GM12892 (cell line): ENCODE measurements at regions not wholly inside any gene's neighbourhood (a gene's known extent, or its start where the extent isn't known, plus 50 kb on each side); places are given as distances from the start of the nearest gene placed in this dataset.
"Not testable (repeated sequence)": the region's sequence is repeated elsewhere in the genome, so short reads cannot be mapped to it uniquely, and the experiment has no call there.

Experiments
- DNase-seq: peaks from one replicate; pipeline ENCODE4 v3.0.0; 2011; ENCODE audit not compliant: insufficient read length
- FAIRE-seq: peaks from 2 replicates; lab custom pipeline; 2011; peaks lifted over from hg19 to GRCh38; lab: Jason Lieb, UNC
- POLR2A ChIP-seq: IDR thresholded peaks from 2 replicates; pipeline ENCODE4 v1.6.1; 2011; ENCODE audit warnings: low read depth, low read length, control low read depth
- POLR2AphosphoS5 ChIP-seq: IDR thresholded peaks from 2 replicates; pipeline ENCODE4 v1.6.1; 2011; ENCODE audit warnings: low read depth, low read length, control low read depth
- TAF1 ChIP-seq: IDR thresholded peaks from 2 replicates; pipeline ENCODE4 v1.6.1; 2011; ENCODE audit warnings: low read depth, mild to moderate bottlenecking, control low read depth, low read length, borderline replicate concordance

- no peak for DNase-seq
- FAIRE-seq: no peak
- TF ChIP-seq POLR2AphosphoS5: no peak
- TF ChIP-seq POLR2A: no peak
- TF ChIP-seq TAF1: no peak
These were observed 506.8 kb upstream of the AUTS2 start for GRCh38 chr7:69091521-69091920.

- TF ChIP-seq TAF1: no peak
- no peak for TF ChIP-seq POLR2A
- TF ChIP-seq POLR2AphosphoS5: no peak
- no peak for DNase-seq
- no peak for FAIRE-seq
These were observed 503.1 kb upstream of the AUTS2 start for GRCh38 chr7:69095127-69095526.

- FAIRE-seq: no peak
These were observed 502.6 kb upstream of the AUTS2 start for GRCh38 chr7:69095649-69096048.

GRCh38 chr7:69104023-69104422 is 494.3 kb upstream of the AUTS2 start:
- no peak for DNase-seq
- no peak for FAIRE-seq
- TF ChIP-seq POLR2A: no peak
- no peak for TF ChIP-seq POLR2AphosphoS5
- no peak for TF ChIP-seq TAF1

More at GRCh38 chr7:69095649-69096048, 502.6 kb upstream of the AUTS2 start:
- no peak for DNase-seq
- TF ChIP-seq TAF1: no peak
- TF ChIP-seq POLR2AphosphoS5: no peak
- no peak for TF ChIP-seq POLR2A

- no peak for FAIRE-seq
- DNase-seq: no peak
- TF ChIP-seq POLR2AphosphoS5 (no peak), POLR2A (no peak), TAF1 (no peak)
These were observed 493.2 kb upstream of the AUTS2 start for GRCh38 chr7:69105092-69105491.

- TF ChIP-seq POLR2AphosphoS5 (no peak), TAF1 (no peak), POLR2A (no peak)
- FAIRE-seq: no peak
- no peak for DNase-seq
These were observed 492.3 kb upstream of the AUTS2 start for GRCh38 chr7:69105981-69106380.

GRCh38 chr7:69106449-69106848 is 491.8 kb upstream of the AUTS2 start:
- not testable (repeated sequence) for FAIRE-seq

GRCh38 chr7:69106946-69107345 is 491.3 kb upstream of the AUTS2 start:
- DNase-seq, FAIRE-seq: not testable (repeated sequence)

More at GRCh38 chr7:69106449-69106848, 491.8 kb upstream of the AUTS2 start:
- not testable (repeated sequence) for DNase-seq

- no peak for DNase-seq
- FAIRE-seq: no peak
- TF ChIP-seq TAF1 (no peak), POLR2AphosphoS5 (no peak), POLR2A (no peak)
These were observed 490.2 kb upstream of the AUTS2 start for GRCh38 chr7:69108097-69108496.

- FAIRE-seq: no peak
- TF ChIP-seq POLR2AphosphoS5: no peak
- no peak for DNase-seq
These were observed 489.0 kb upstream of the AUTS2 start for GRCh38 chr7:69109246-69109645.

GRCh38 chr7:69109879-69110278 is 488.4 kb upstream of the AUTS2 start:
- DNase-seq: no peak
- TF ChIP-seq POLR2AphosphoS5 (no peak), POLR2A (no peak), TAF1 (no peak)
- FAIRE-seq: no peak

GRCh38 chr7:69110450-69111050 is 487.7 kb upstream of the AUTS2 start:
- no peak for TF ChIP-seq TAF1
- no peak for TF ChIP-seq POLR2AphosphoS5
- TF ChIP-seq POLR2A: no peak
- DNase-seq (no peak), FAIRE-seq (no peak)

GRCh38 chr7:69114374-69114773 is 483.9 kb upstream of the AUTS2 start:
- DNase-seq (no peak), FAIRE-seq (no peak)
- TF ChIP-seq TAF1 (no peak), POLR2A (no peak), POLR2AphosphoS5 (no peak)
